Uterus (tissue), 3 donors: ENCODE measurements at regions not wholly inside any gene's neighbourhood (a gene's known extent, or its start where the extent isn't known, plus 50 kb on each side); places are given as distances from the start of the nearest gene placed in this dataset.
"Not testable (repeated sequence)": the region's sequence is repeated elsewhere in the genome, so short reads cannot be mapped to it uniquely, and the experiment has no call there.

Experiments used
- DNase-seq, 2 donors: peaks; one replicate each; pipeline ENCODE4 v3.0.0-alpha.2; 2019 to 2020
- H3K27ac ChIP-seq, 2 donors: fragments of 200-600 bp; sonication (generic); 1 replicate in 1 of 2; 2 replicates in 1 of 2; pipeline ENCODE4 v1.5.1; 2016 to 2018
- H3K27me3 ChIP-seq, 2 donors: fragments of 200-600 bp; sonication (generic); one replicate each; pipeline ENCODE4 v1.5.1; 2018 to 2019; ENCODE audit warnings: control low read depth in 1 of 2
- H3K36me3 ChIP-seq, 2 donors: fragments of 200-600 bp; sonication (generic); one replicate each; pipeline ENCODE4 v1.5.1; 2019; ENCODE audit warnings: control low read depth in 1 of 2
- H3K4me1 ChIP-seq, 2 donors: fragments of 200-600 bp; sonication (generic); one replicate each; pipeline ENCODE4 v1.5.1; 2018 to 2019; ENCODE audit warnings: control low read depth in 1 of 2
- H3K4me3 ChIP-seq, 2 donors: fragments of 200-600 bp; sonication (generic); 1 replicate in 1 of 2; 2 replicates in 1 of 2; pipeline ENCODE4 v1.5.1; 2018 to 2019; ENCODE audit warnings: mild to moderate bottlenecking in 1 of 2
- H3K9me3 ChIP-seq, 2 donors: fragments of 200-600 bp; sonication (generic); one replicate each; pipeline ENCODE4 v1.5.1; 2019; ENCODE audit warnings: control low read depth in 1 of 2
- POLR2A ChIP-seq, 2 donors: fragments of 450-650 bp; IDR thresholded peaks; one replicate each; pipeline ENCODE4 v1.6.1; 2016; ENCODE audit warnings: antibody characterized with exemption in 2 of 2, mild to moderate bottlenecking in 1 of 2, moderate library complexity in 1 of 2
- intact Hi-C: fragments of 100-400 bp; cut with DNase I; formaldehyde crosslinking; loops from one replicate; pipeline ENCODE4 v1.15.1; 2023; ENCODE audit warnings: low total_unique reads
- TF ChIP-seq, protein P1 (sequence below), 4 experiments: fragments of 200-600 bp in 2 of 4; fragments of 450-650 bp in 2 of 4; sonication (generic) in 2 of 4; IDR thresholded peaks; one replicate each; pipeline ENCODE4 v1.5.1; 2016 to 2019; ENCODE audit warnings: antibody characterized with exemption in 4 of 4, mild to moderate bottlenecking in 2 of 4, moderate library complexity in 1 of 4
- donor health status: DM: yes; HTN: yes; CAD: no.

DNA sequence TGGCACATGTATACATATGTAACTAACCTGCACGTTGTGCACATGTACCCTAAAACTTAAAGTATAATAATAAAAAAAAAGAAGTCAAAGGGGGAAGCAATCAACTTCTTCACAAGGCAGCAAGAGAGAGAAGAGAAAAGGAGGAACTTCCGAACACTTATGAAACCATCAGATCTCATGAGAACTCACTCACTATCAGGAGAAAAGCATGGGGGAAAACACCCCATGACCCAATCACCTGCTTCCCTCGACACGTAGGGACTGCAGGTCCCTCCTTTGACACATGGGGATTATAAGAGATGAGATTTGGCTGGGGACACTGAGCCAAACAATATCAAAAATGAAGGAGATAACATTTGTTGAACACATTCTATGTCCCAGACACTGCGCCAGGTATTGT lies 94.8 kb upstream of the PHACTR1 start:
- no peaks in the 10 kb centered on the region for H3K9me3 ChIP-seq
- H3K36me3 ChIP-seq: no peaks in the 10 kb centered on the region
- no peaks in the 10 kb centered on the region for H3K4me1 ChIP-seq
- no peak for DNase-seq
- H3K27me3 ChIP-seq: no peaks in the 10 kb centered on the region
- no peak overlapping the region for H3K27ac ChIP-seq
- TF ChIP-seq, protein P1, sequence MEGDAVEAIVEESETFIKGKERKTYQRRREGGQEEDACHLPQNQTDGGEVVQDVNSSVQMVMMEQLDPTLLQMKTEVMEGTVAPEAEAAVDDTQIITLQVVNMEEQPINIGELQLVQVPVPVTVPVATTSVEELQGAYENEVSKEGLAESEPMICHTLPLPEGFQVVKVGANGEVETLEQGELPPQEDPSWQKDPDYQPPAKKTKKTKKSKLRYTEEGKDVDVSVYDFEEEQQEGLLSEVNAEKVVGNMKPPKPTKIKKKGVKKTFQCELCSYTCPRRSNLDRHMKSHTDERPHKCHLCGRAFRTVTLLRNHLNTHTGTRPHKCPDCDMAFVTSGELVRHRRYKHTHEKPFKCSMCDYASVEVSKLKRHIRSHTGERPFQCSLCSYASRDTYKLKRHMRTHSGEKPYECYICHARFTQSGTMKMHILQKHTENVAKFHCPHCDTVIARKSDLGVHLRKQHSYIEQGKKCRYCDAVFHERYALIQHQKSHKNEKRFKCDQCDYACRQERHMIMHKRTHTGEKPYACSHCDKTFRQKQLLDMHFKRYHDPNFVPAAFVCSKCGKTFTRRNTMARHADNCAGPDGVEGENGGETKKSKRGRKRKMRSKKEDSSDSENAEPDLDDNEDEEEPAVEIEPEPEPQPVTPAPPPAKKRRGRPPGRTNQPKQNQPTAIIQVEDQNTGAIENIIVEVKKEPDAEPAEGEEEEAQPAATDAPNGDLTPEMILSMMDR (IDR thresholded peaks at IDR 0.05): no peak
- no peak for TF ChIP-seq POLR2A (IDR thresholded peaks at IDR 0.05)
- intact Hi-C loops: no loop called here
- no peak overlapping the region for H3K4me3 ChIP-seq

DNA sequence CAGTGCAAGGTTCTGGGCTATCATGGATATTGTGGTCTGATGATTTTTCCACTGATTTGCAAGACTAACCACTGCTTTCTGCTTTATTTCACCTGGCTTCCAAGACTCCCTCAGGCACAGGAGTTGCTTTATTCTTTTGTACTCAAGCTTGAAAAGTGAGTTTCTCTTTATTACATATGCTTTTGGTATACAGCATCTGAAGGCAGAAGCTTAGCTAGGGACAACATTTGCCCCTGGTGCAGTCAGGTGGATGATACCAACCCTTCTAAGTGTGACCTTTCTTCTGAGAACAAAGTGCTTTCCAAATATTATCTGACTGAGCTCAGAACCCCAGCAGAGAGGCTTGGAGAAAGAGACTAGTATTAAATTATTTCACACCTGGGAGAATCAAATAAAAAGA lies 94.0 kb upstream of the PHACTR1 start:
- Histone ChIP-seq H3K27ac (no peak overlapping the region), H3K9me3 (no peaks in the 10 kb centered on the region), H3K36me3 (no peaks in the 10 kb centered on the region), H3K27me3 (no peaks in the 10 kb centered on the region), H3K4me1 (no peaks in the 10 kb centered on the region), H3K4me3 (no peak overlapping the region)
- intact Hi-C loops: no loop called here
- DNase-seq: no peak
- no peak for TF ChIP-seq POLR2A (IDR thresholded peaks at IDR 0.05)
- TF ChIP-seq, protein P1 (IDR thresholded peaks at IDR 0.05): no peak

DNA sequence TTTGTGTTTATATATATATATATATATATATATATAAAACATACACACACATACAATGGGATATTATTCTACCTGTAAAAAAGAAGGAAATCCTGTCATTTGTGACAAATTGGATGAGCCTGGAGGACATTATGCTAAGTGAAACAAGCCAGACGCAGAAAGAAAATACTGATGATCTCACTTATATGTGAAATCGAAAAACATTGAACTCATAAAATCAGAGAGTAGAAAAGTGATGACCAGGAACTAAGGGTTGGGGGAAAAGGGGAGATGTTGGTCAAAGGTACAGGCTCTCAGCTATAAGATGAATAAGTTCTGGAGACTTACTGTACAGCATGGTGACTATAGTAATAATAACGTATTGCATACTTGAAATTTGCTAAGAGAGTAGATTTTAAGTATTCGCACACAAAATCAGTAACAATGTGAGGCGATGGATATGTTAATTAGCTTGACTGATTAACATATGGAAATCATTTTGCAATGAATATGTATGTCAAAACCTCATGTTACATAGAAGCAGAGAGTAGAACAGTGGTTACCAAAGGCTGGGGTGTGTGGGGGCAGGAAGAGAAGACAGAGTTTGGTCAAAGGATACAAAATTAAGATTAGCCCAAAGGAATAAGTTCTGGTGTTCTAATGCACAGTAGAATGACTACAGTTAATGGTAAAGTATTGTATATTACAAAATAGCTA lies 92.3 kb upstream of the PHACTR1 start:
- TF ChIP-seq, protein P1 (IDR thresholded peaks at IDR 0.05): no peak
- TF ChIP-seq POLR2A (IDR thresholded peaks at IDR 0.05): no peak
- no peaks in the 10 kb centered on the region for H3K27me3 ChIP-seq
- no peaks in the 10 kb centered on the region for H3K4me1 ChIP-seq
- intact Hi-C loops: no loop called here
- no peaks in the 10 kb centered on the region for H3K9me3 ChIP-seq
- H3K4me3 ChIP-seq: no peak overlapping the region
- no peak for DNase-seq
- no peak overlapping the region for H3K27ac ChIP-seq
- H3K36me3 ChIP-seq: no peaks in the 10 kb centered on the region

DNA sequence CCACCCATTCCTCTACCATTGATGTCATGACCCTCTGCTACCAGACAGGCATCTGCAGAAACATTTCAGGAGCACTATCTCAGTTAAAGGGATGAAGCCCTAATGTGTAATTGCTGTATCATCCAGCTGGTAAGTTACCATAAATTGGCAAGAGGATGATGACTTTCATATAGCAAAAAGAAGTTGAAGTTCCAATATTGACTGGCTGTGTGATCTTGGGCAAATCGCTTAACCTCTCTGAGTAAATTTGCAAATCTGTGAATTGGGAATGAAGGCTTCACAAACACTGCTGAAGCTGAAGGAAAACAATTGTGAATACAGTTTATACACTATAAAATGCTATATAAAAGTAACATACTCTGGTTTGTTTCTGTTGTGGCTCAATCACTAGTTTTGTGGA lies 89.5 kb upstream of the PHACTR1 start:
- H3K36me3 ChIP-seq: no peaks in the 10 kb centered on the region
- no peak for TF ChIP-seq POLR2A (IDR thresholded peaks at IDR 0.05)
- TF ChIP-seq, protein P1 (IDR thresholded peaks at IDR 0.05): no peak
- no peaks in the 10 kb centered on the region for H3K4me1 ChIP-seq
- no peaks in the 10 kb centered on the region for H3K9me3 ChIP-seq
- H3K4me3 ChIP-seq: no peak overlapping the region
- H3K27me3 ChIP-seq: no peaks in the 10 kb centered on the region
- DNase-seq: no peak
- no peak overlapping the region for H3K27ac ChIP-seq
- intact Hi-C loops: no loop called here

DNA sequence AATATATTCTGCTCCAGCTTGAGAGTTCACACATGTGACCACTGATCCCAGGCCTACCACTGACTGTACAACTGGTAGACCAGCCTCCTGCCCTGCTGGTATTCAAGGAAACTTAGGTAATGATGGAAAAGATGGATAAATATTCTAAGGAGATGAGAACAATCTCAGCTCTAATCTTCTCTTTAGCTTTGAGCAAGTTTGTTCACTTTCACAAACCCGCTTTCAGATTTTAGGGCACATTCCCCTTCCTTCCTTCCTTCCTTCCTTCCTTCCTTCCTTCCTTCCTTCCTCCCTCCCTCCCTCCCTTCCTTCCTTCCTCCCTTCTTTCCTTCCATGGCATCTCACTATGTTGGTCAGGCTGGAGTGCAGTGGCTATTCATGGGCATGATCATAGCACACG lies 88.2 kb upstream of the PHACTR1 start:
- Histone ChIP-seq H3K4me1 (no peaks in the 10 kb centered on the region), H3K9me3 (no peaks in the 10 kb centered on the region), H3K4me3 (no peak overlapping the region), H3K27me3 (no peaks in the 10 kb centered on the region), H3K27ac (no peak overlapping the region), H3K36me3 (no peaks in the 10 kb centered on the region)
- no peak for TF ChIP-seq POLR2A (IDR thresholded peaks at IDR 0.05)
- TF ChIP-seq, protein P1 (IDR thresholded peaks at IDR 0.05): no peak
- intact Hi-C loops: no loop called here
- DNase-seq: no peak

DNA sequence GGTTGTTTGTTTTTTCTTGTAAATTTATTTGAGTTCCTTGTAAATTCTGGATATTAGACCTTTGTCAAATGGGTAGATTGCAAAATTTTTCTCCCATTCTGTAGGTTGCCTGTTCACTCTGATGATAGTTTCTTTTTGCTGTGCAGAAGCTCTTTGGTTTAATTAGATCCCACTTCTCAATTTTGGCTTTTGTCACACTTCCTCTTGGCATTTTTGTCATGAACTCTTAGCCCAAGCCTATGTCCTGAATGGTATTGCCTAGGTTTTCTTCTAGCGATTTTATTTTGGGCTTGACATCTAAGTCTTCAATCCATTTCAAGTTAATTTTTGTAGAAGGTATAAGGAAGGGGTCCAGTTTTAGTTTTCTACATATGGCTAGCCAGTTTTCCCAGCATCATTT lies 82.8 kb upstream of the PHACTR1 start:
- H3K4me1 ChIP-seq, intact Hi-C loops, H3K27me3 ChIP-seq, H3K36me3 ChIP-seq, H3K9me3 ChIP-seq, H3K27ac ChIP-seq, H3K4me3 ChIP-seq, DNase-seq: not testable (repeated sequence)
